ENCODE measurements at regions not wholly inside any gene's neighbourhood (a gene's known extent, or its start where the extent isn't known, plus 50 kb on each side); places are given as distances from the start of the nearest gene placed in this dataset.
A peak's percentile ranks its signal among the peaks of the same experiment; 100 is the strongest.

GRCh38 chr18:64248836-64249235 lies 99.9 kb upstream of the LINC00305 start:
- no peak overlapping the region for H3K9ac ChIP-seq (ENCODE audit: low read length)
- no peaks in the 10 kb centered on the region for H3K4me1 ChIP-seq (ENCODE audit: low read length)
- no peaks in the 10 kb centered on the region for H3K79me2 ChIP-seq (ENCODE audit: low read length)
- TF ChIP-seq EZH2 (optimal IDR thresholded peaks at IDR 0.05; ENCODE audit: low read depth, low read length) (no peak), EZH2phosphoT487 (IDR thresholded peaks at IDR 0.05; ENCODE audit: low read length) (no peak), CTCF (IDR thresholded peaks at IDR 0.05; ENCODE audit: low read length) (no peak)
- no peak overlapping the region for H3K4me2 ChIP-seq (ENCODE audit: low read depth, low read length)
- DNase-seq = no peak
- no peak overlapping the region for H3K4me3 ChIP-seq (ENCODE audit: low read length)
- H3K9me3 ChIP-seq (replicated peaks; ENCODE audit: insufficient read depth, low read length) = no peaks in the 10 kb centered on the region
- H2AFZ ChIP-seq (ENCODE audit: low read length) = no peak overlapping the region
- no peak overlapping the region for H3K27ac ChIP-seq (ENCODE audit: low read length)
- H3K27me3 ChIP-seq (replicated peaks; ENCODE audit: insufficient read depth, low read length) = no peaks in the 10 kb centered on the region
- H3F3A ChIP-seq (ENCODE audit: insufficient read depth, low read length) = no peaks in the 10 kb centered on the region
- H3K36me3 ChIP-seq (replicated peaks; ENCODE audit: insufficient read depth, low read length) = no peaks in the 10 kb centered on the region
- H3K9me2 ChIP-seq (replicated peaks; ENCODE audit: insufficient read depth, low read length) = no peaks in the 10 kb centered on the region
- H4K20me1 ChIP-seq (ENCODE audit: insufficient read depth, low read length) = no peaks in the 10 kb centered on the region

DNA sequence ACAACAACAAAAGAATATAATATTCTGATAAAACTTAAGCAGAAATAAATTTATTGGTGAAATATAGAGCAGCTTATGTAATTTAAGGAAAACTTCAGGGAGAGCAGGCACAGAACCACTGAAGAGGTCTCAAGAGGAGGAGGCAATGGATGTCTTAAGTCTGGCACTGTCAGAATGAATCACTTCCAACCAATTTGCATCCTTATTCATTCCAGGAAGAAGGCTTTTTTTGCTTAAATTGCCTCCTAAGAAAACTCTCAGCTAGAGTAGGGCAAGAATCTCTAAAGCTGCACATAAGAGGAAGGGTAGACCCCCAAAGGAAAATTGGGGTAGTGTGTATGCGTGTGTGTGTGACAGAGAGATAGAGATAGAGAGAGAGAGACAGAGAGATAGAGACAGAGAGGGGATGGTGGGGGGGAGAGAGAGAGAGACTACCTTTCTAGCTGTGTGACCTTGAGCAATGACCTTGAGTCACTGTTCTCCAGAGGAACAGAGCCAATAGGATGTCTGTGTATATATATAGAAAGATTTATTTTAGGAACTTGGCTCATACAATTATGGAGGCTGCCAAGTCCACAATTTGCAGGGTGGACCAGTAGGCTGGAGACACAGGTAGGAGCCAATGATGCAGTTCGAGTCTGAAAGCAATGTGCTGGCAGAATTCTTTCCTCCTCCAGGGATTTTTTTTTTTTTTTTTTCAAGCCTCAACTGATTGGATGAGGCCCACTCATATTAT lies 96.4 kb upstream of the LINC00305 start:
- no peaks in the 10 kb centered on the region for H3K4me1 ChIP-seq (ENCODE audit: low read length)
- no peak overlapping the region for H3K4me2 ChIP-seq (ENCODE audit: low read depth, low read length)
- no peaks in the 10 kb centered on the region for H3F3A ChIP-seq (ENCODE audit: insufficient read depth, low read length)
- no peaks in the 10 kb centered on the region for H3K9me3 ChIP-seq (replicated peaks; ENCODE audit: insufficient read depth, low read length)
- H3K4me3 ChIP-seq (ENCODE audit: low read length) = no peak overlapping the region
- DNase-seq = no peak
- H3K27ac ChIP-seq (ENCODE audit: low read length) = no peak overlapping the region
- H2AFZ ChIP-seq (ENCODE audit: low read length) = no peak overlapping the region
- TF ChIP-seq CTCF (IDR thresholded peaks at IDR 0.05; ENCODE audit: low read length) = no peak
- no peak for TF ChIP-seq EZH2phosphoT487 (IDR thresholded peaks at IDR 0.05; ENCODE audit: low read length)
- no peak for TF ChIP-seq EZH2 (optimal IDR thresholded peaks at IDR 0.05; ENCODE audit: low read depth, low read length)
- no peaks in the 10 kb centered on the region for H3K79me2 ChIP-seq (ENCODE audit: low read length)
- no peak overlapping the region for H3K9ac ChIP-seq (ENCODE audit: low read length)
- H4K20me1 ChIP-seq (ENCODE audit: insufficient read depth, low read length) = no peaks in the 10 kb centered on the region
- H3K27me3 ChIP-seq (replicated peaks; ENCODE audit: insufficient read depth, low read length) = no peaks in the 10 kb centered on the region
- H3K9me2 ChIP-seq (replicated peaks; ENCODE audit: insufficient read depth, low read length) = no peaks in the 10 kb centered on the region
- H3K36me3 ChIP-seq (replicated peaks; ENCODE audit: insufficient read depth, low read length) = no peaks in the 10 kb centered on the region

DNA sequence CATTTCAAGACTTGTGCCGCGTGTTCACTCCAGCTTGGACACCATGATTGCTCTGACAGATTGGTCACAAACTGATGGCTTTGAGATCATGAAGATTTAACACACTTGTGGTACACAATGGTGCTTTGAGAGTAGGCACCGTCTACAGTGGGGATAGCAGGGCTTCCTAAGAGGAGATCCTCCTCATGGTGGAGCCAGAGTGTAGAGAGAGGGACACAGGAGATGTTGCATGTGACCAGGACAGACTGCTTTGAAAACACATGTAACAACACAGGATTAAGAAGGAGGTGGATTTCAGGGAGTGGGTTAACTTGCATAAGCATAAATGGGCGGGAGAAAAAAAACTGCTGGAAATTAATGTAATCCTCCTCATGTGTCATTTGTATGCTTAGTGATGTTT lies 95.7 kb upstream of the LINC00305 start:
- Histone ChIP-seq H3F3A (ENCODE audit: insufficient read depth, low read length) (no peaks in the 10 kb centered on the region), H3K9me2 (replicated peaks; ENCODE audit: insufficient read depth, low read length) (no peaks in the 10 kb centered on the region), H2AFZ (ENCODE audit: low read length) (no peak overlapping the region), H4K20me1 (ENCODE audit: insufficient read depth, low read length) (no peaks in the 10 kb centered on the region), H3K4me2 (ENCODE audit: low read depth, low read length) (no peak overlapping the region), H3K4me1 (ENCODE audit: low read length) (no peaks in the 10 kb centered on the region), H3K4me3 (ENCODE audit: low read length) (no peak overlapping the region), H3K36me3 (replicated peaks; ENCODE audit: insufficient read depth, low read length) (no peaks in the 10 kb centered on the region), H3K9ac (ENCODE audit: low read length) (no peak overlapping the region), H3K27me3 (replicated peaks; ENCODE audit: insufficient read depth, low read length) (no peaks in the 10 kb centered on the region), H3K79me2 (ENCODE audit: low read length) (no peaks in the 10 kb centered on the region), H3K9me3 (replicated peaks; ENCODE audit: insufficient read depth, low read length) (no peaks in the 10 kb centered on the region), H3K27ac (ENCODE audit: low read length) (no peak overlapping the region)
- DNase-seq = no peak
- TF ChIP-seq EZH2phosphoT487 (IDR thresholded peaks at IDR 0.05; ENCODE audit: low read length) (no peak), CTCF (IDR thresholded peaks at IDR 0.05; ENCODE audit: low read length) (peak; percentile 25; the same call in 1 of the 2 replicates), EZH2 (optimal IDR thresholded peaks at IDR 0.05; ENCODE audit: low read depth, low read length) (no peak)

Data from MM.1S (cell line).